Activated naive CD8-positive, alpha-beta T cell (primary cell): ENCODE measurements at regions not wholly inside any gene's neighbourhood (a gene's known extent, or its start where the extent isn't known, plus 50 kb on each side); places are given as distances from the start of the nearest gene placed in this dataset.

Source experiments
- H3K27ac Mint-ChIP-seq: one replicate; pipeline ENCODE4 v1.8.0; 2021; ENCODE audit warnings: mixed read lengths
- H3K27me3 Mint-ChIP-seq: one replicate; pipeline ENCODE4 v1.8.0; 2021; ENCODE audit warnings: mixed read lengths
- H3K36me3 Mint-ChIP-seq: one replicate; pipeline ENCODE4 v1.8.0; 2021; ENCODE audit warnings: mixed read lengths
- H3K4me1 Mint-ChIP-seq: one replicate; pipeline ENCODE4 v1.8.0; 2021; ENCODE audit warnings: low read depth, mixed read lengths
- H3K4me3 Mint-ChIP-seq: one replicate; pipeline ENCODE4 v1.8.0; 2021; ENCODE audit warnings: mild to moderate bottlenecking, mixed read lengths
- H3K9me3 Mint-ChIP-seq: one replicate; pipeline ENCODE4 v1.8.0; 2021; ENCODE audit warnings: low read depth, mixed read lengths

GRCh38 chr6:43861212-43861894 is 91.3 kb downstream of the VEGFA start:
- no peak overlapping the region for H3K4me3 Mint-ChIP-seq
- no peaks in the 10 kb centered on the region for H3K4me1 Mint-ChIP-seq
- no peaks in the 10 kb centered on the region for H3K36me3 Mint-ChIP-seq

DNA sequence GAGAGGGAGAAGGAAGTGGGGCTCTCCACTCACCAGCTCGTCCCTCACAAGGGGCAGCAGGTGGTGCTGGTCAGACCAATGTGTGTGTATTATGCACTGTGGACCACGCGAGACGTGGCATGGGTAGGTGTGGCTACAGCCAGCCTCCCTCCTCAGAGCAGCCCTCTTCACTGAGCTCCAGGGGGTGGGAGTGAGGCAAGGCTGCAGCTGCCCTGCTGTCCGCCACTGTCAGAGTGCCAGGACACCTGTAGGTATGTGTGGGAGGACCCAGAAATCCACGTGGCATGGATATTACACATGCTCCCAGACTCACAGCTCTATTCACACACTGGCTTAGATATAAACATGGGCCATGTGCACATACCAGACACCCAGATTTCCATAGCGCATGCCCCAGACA is 90.3 kb downstream of the VEGFA start:
- no peaks in the 10 kb centered on the region for H3K36me3 Mint-ChIP-seq

More at GRCh38 chr6:43861212-43861894, 91.3 kb downstream of the VEGFA start:
- no peaks in the 10 kb centered on the region for H3K27me3 Mint-ChIP-seq
- no peaks in the 10 kb centered on the region for H3K9me3 Mint-ChIP-seq
- H3K27ac Mint-ChIP-seq = no peak overlapping the region

DNA sequence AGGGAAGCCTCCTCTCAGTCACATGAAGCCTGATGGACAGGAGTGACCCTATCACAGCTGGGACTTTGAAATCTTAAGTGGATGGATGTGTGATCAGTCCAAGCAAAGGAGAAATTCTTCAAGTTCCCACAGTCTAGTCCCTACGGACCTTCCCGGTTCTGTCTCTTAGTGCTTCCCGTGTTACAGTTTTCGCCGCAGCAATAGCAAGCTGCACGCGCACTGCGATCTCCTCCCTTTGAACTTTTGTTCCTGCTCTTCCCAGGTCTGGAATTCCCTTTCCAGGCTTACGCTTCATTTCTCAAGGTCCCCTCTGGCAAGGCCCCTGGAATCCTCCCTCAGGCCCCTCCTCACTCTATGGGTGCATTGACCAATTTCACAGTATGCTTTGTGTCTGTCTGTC is 89.2 kb downstream of the VEGFA start:
- H3K27ac Mint-ChIP-seq = no peak overlapping the region
- H3K4me3 Mint-ChIP-seq = no peak overlapping the region
- H3K9me3 Mint-ChIP-seq = no peaks in the 10 kb centered on the region
- no peaks in the 10 kb centered on the region for H3K36me3 Mint-ChIP-seq
- H3K4me1 Mint-ChIP-seq = no peaks in the 10 kb centered on the region
- H3K27me3 Mint-ChIP-seq = no peaks in the 10 kb centered on the region

More for the DNA sequence above, 90.3 kb downstream of the VEGFA start:
- Mint-ChIP-seq H3K27me3 (no peaks in the 10 kb centered on the region), H3K4me1 (no peaks in the 10 kb centered on the region), H3K9me3 (no peaks in the 10 kb centered on the region), H3K27ac (no peak overlapping the region), H3K4me3 (no peak overlapping the region)

GRCh38 chr6:43858161-43859153 is 88.4 kb downstream of the VEGFA start:
- no peaks in the 10 kb centered on the region for H3K4me1 Mint-ChIP-seq
- H3K4me3 Mint-ChIP-seq = no peak overlapping the region

DNA sequence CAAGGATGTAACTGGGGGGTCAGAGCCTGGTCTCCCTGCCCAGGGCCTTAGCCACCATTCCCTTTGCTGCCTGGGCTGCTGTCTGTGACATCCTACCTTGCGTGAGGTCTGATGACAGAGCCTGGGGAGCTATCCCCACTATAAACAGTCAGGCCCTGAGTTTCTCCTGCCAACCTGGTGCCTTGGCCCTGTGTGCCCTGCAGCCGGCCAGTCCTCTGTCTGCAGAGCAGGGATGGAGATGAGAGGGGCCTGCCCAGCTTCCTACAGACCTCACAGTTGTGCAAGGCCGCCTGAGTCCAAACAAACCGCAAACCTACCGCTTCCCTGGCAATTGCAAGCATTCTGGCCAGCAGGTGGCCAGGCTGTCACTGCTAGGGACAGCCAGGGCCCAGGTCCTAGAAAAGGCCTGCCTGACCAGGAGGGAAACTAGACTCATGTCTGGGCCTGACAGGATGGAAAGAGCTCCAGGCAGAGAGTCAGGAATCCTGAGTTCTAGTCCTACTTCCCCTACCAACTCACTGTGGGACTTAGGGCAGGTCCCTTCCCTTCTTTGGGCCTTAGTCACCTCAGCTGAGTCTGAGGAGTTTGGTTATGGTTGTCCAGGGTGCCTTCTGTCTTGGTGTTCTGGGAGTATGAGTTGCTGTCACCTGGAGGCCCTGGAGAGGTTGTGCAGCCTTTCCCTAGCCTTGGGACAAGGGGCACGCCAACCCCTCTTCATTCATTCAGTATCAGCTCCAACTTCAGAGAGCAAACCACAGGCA is 86.2 kb downstream of the VEGFA start:
- Mint-ChIP-seq H3K4me3 (no peak overlapping the region), H3K36me3 (no peaks in the 10 kb centered on the region), H3K27ac (no peak overlapping the region), H3K9me3 (no peaks in the 10 kb centered on the region), H3K4me1 (no peaks in the 10 kb centered on the region), H3K27me3 (no peaks in the 10 kb centered on the region)

More at GRCh38 chr6:43858161-43859153, 88.4 kb downstream of the VEGFA start:
- H3K27me3 Mint-ChIP-seq = no peaks in the 10 kb centered on the region
- H3K9me3 Mint-ChIP-seq = no peaks in the 10 kb centered on the region
- H3K27ac Mint-ChIP-seq = no peak overlapping the region
- no peaks in the 10 kb centered on the region for H3K36me3 Mint-ChIP-seq

GRCh38 chr6:43855247-43855646 is 85.2 kb downstream of the VEGFA start:
- no peaks in the 10 kb centered on the region for H3K27me3 Mint-ChIP-seq
- H3K4me3 Mint-ChIP-seq = no peak overlapping the region
- no peaks in the 10 kb centered on the region for H3K4me1 Mint-ChIP-seq
- no peaks in the 10 kb centered on the region for H3K9me3 Mint-ChIP-seq
- no peaks in the 10 kb centered on the region for H3K36me3 Mint-ChIP-seq
- no peak overlapping the region for H3K27ac Mint-ChIP-seq

DNA sequence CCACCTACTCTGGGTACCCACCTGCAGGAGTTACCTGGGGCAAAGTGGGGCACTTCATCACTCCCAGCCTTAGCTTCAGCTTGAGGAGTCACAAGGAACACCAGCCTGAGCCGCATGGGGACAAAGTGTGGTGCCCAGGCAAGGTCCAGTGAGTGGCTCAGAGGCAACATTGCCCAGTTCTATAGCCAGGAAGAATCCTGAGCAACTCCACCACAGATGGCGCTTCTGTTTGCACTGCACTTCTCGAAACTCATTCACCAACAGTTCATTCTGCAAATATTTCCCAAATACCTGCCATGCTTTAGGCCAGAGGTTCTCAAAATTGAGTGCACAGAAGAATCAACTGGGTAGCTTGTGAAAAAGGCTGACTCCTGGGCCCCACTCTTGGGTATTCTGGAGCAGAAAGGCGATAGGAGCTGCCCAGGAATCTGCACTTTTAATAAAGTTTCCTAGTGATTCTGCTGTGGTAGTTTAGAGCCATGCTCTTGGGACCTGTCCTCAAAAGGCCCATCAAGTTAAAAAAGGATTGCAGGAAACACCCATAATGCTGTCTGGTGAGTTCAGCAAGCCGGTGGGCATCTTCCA is 83.1 kb downstream of the VEGFA start:
- no peaks in the 10 kb centered on the region for H3K36me3 Mint-ChIP-seq
- no peak overlapping the region for H3K4me3 Mint-ChIP-seq
- H3K4me1 Mint-ChIP-seq = no peaks in the 10 kb centered on the region
- no peak overlapping the region for H3K27ac Mint-ChIP-seq
- no peaks in the 10 kb centered on the region for H3K9me3 Mint-ChIP-seq
- H3K27me3 Mint-ChIP-seq = no peaks in the 10 kb centered on the region

GRCh38 chr6:43852350-43852864 is 82.4 kb downstream of the VEGFA start:
- no peaks in the 10 kb centered on the region for H3K36me3 Mint-ChIP-seq
- peaks cover 2% of the 10 kb centered on the region for H3K27me3 Mint-ChIP-seq
- H3K4me1 Mint-ChIP-seq = no peaks in the 10 kb centered on the region
- H3K9me3 Mint-ChIP-seq = no peaks in the 10 kb centered on the region
- H3K4me3 Mint-ChIP-seq = no peak overlapping the region
- no peak overlapping the region for H3K27ac Mint-ChIP-seq

- H3K27ac Mint-ChIP-seq = no peak overlapping the region
- no peaks in the 10 kb centered on the region for H3K4me1 Mint-ChIP-seq
- peaks cover 2% of the 10 kb centered on the region for H3K27me3 Mint-ChIP-seq
- H3K36me3 Mint-ChIP-seq = no peaks in the 10 kb centered on the region
- H3K4me3 Mint-ChIP-seq = no peak overlapping the region
- no peaks in the 10 kb centered on the region for H3K9me3 Mint-ChIP-seq
Measured at GRCh38 chr6:43851204-43851865, 81.3 kb downstream of the VEGFA start.

- Mint-ChIP-seq H3K36me3 (no peaks in the 10 kb centered on the region), H3K4me1 (no peaks in the 10 kb centered on the region), H3K27ac (no peak overlapping the region)
Measured at GRCh38 chr6:43850314-43851203, 80.5 kb downstream of the VEGFA start.

GRCh38 chr6:43849844-43850243 is 79.8 kb downstream of the VEGFA start:
- H3K4me1 Mint-ChIP-seq = no peaks in the 10 kb centered on the region
- H3K4me3 Mint-ChIP-seq = no peak overlapping the region
- H3K9me3 Mint-ChIP-seq = no peaks in the 10 kb centered on the region
- no peaks in the 10 kb centered on the region for H3K36me3 Mint-ChIP-seq
- H3K27ac Mint-ChIP-seq = no peak overlapping the region
- H3K27me3 Mint-ChIP-seq = peaks cover 2% of the 10 kb centered on the region

More at GRCh38 chr6:43850314-43851203, 80.5 kb downstream of the VEGFA start:
- H3K27me3 Mint-ChIP-seq = peaks cover 2% of the 10 kb centered on the region
- H3K4me3 Mint-ChIP-seq = no peak overlapping the region
- H3K9me3 Mint-ChIP-seq = no peaks in the 10 kb centered on the region

DNA sequence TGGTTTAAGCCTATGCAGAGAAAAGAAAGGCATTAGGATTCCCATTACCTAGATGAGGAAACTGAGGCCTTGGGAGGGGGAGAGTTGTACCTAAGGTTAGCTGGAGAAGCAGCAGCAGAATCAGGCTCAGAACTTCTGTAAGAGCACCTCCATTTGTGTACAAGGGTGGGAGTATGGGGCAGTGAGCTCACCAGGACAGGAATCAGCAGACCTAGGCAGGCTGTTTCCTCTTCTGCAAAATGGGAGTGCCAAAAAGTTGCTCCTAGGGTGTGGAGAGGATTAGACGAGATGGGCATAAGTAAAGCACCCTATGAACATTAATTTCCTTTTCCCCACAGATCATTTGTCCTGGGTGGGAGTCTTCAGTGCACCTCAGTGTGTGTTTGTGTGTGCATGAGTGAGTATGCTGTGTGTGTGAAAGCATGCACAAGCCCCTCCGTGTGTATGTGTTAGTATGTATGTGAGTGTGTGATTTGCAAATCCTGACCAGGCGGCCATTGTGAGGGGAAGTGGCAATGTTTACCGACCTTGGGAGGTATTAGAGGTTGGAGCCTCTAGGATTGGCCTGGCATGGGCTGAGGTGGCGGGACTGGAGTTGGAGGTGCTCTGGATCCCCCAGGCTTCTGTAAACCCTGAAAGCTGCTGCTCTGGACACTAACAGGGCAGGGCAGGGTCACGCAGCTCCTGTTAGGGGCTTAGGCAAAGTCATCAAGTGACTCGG is 78.8 kb downstream of the VEGFA start:
- H3K9me3 Mint-ChIP-seq = no peaks in the 10 kb centered on the region
- no peak overlapping the region for H3K4me3 Mint-ChIP-seq
- no peak overlapping the region for H3K27ac Mint-ChIP-seq
- H3K27me3 Mint-ChIP-seq = peaks cover 2% of the 10 kb centered on the region
- H3K4me1 Mint-ChIP-seq = no peaks in the 10 kb centered on the region
- H3K36me3 Mint-ChIP-seq = no peaks in the 10 kb centered on the region
